Large intestine (tissue), 3 donors: ENCODE measurements at regions not wholly inside any gene's neighbourhood (a gene's known extent, or its start where the extent isn't known, plus 50 kb on each side); places are given as distances from the start of the nearest gene placed in this dataset.

Experiments
- DNase-seq, 2 donors: peaks; one replicate each; pipeline versions ENCODE4 v3.0.0 to v3.0.0-alpha.2; 2013
- H3K27ac ChIP-seq: one replicate; pipeline ENCODE4 v1.5.1; 2013; ENCODE audit warnings: low read length
- H3K27me3 ChIP-seq: 2 replicates; pipeline ENCODE4 v1.6.1; 2013; ENCODE audit warnings: low read length; ENCODE audit not compliant: control insufficient read depth, insufficient read depth
- H3K36me3 ChIP-seq: 2 replicates; pipeline ENCODE4 v1.6.1; 2013; ENCODE audit warnings: low read length; ENCODE audit not compliant: control insufficient read depth, insufficient read depth
- H3K4me1 ChIP-seq: one replicate; pipeline ENCODE4 v1.6.1; 2013; ENCODE audit warnings: low read length; ENCODE audit not compliant: control insufficient read depth, insufficient read depth
- H3K4me3 ChIP-seq: one replicate; pipeline ENCODE4 v1.5.1; 2013; ENCODE audit warnings: low read length
- H3K9me3 ChIP-seq: one replicate; pipeline ENCODE4 v1.6.1; 2013; ENCODE audit warnings: mild to moderate bottlenecking, low read depth, low read length, moderate library complexity; ENCODE audit not compliant: control insufficient read depth
- WGBS: methylation state at CpG from one replicate; pipeline ENCODE4 v1.1.5; 2013; ENCODE audit warnings: low lambda C conversion rate; ENCODE audit not compliant: insufficient coverage; 5-methylcytosine and 5-hydroxymethylcytosine counted together

- DNase-seq = no peak
- Histone ChIP-seq H3K4me1 (no peaks in the 10 kb centered on the region), H3K9me3 (no peaks in the 10 kb centered on the region), H3K36me3 (no peaks in the 10 kb centered on the region), H3K27me3 (peaks cover 20% of the 10 kb centered on the region), H3K4me3 (no peak overlapping the region), H3K27ac (no peak overlapping the region)
- no CpG with 5 or more reads among the region's 4 CpGs for WGBS
Measured at GRCh38 chr2:122663620-122664019, 908.2 kb downstream of the TSN start.

GRCh38 chr2:122669627-122670026 lies 914.2 kb downstream of the TSN start:
- Histone ChIP-seq H3K27me3 (no peaks in the 10 kb centered on the region), H3K9me3 (no peaks in the 10 kb centered on the region), H3K4me3 (no peak overlapping the region), H3K36me3 (no peaks in the 10 kb centered on the region), H3K4me1 (no peaks in the 10 kb centered on the region), H3K27ac (no peak overlapping the region)
- 100% methylated on average over 1 of the region's 2 CpGs for WGBS
- no peak for DNase-seq

- no peaks in the 10 kb centered on the region for H3K36me3 ChIP-seq
- H3K27ac ChIP-seq = no peak overlapping the region
- H3K9me3 ChIP-seq = no peaks in the 10 kb centered on the region
- H3K4me1 ChIP-seq = no peaks in the 10 kb centered on the region
- no peak overlapping the region for H3K4me3 ChIP-seq
- H3K27me3 ChIP-seq = no peaks in the 10 kb centered on the region
- no peak for DNase-seq
Measured at GRCh38 chr2:122670897-122671296, 915.4 kb downstream of the TSN start.

GRCh38 chr2:122680662-122681061 lies 925.2 kb downstream of the TSN start:
- no peak overlapping the region for H3K4me3 ChIP-seq
- no peaks in the 10 kb centered on the region for H3K27me3 ChIP-seq
- H3K27ac ChIP-seq = no peak overlapping the region
- no peaks in the 10 kb centered on the region for H3K4me1 ChIP-seq
- DNase-seq = no peak
- no peaks in the 10 kb centered on the region for H3K9me3 ChIP-seq
- H3K36me3 ChIP-seq = no peaks in the 10 kb centered on the region
- no CpG with 5 or more reads among the region's 4 CpGs for WGBS

- no CpG with 5 or more reads among the region's 1 CpG for WGBS
Measured at GRCh38 chr2:122681626-122682025, 926.2 kb downstream of the TSN start.

GRCh38 chr2:122682356-122682755 lies 926.9 kb downstream of the TSN start:
- Histone ChIP-seq H3K4me1 (no peaks in the 10 kb centered on the region), H3K27ac (no peak overlapping the region), H3K9me3 (no peaks in the 10 kb centered on the region), H3K27me3 (no peaks in the 10 kb centered on the region), H3K36me3 (no peaks in the 10 kb centered on the region), H3K4me3 (no peak overlapping the region)
- WGBS = no CpG with 5 or more reads among the region's 3 CpGs
- DNase-seq = no peak

More at GRCh38 chr2:122681626-122682025, 926.2 kb downstream of the TSN start:
- no peak overlapping the region for H3K27ac ChIP-seq
- no peaks in the 10 kb centered on the region for H3K27me3 ChIP-seq
- H3K4me3 ChIP-seq = no peak overlapping the region
- H3K9me3 ChIP-seq = no peaks in the 10 kb centered on the region
- no peak for DNase-seq
- H3K4me1 ChIP-seq = no peaks in the 10 kb centered on the region
- H3K36me3 ChIP-seq = no peaks in the 10 kb centered on the region

GRCh38 chr2:122683018-122683417 lies 927.6 kb downstream of the TSN start:
- no peak overlapping the region for H3K4me3 ChIP-seq
- no peak overlapping the region for H3K27ac ChIP-seq
- H3K9me3 ChIP-seq = no peaks in the 10 kb centered on the region
- H3K27me3 ChIP-seq = no peaks in the 10 kb centered on the region
- WGBS = no CpG with 5 or more reads among the region's 1 CpG
- H3K4me1 ChIP-seq = no peaks in the 10 kb centered on the region
- DNase-seq = no peak
- H3K36me3 ChIP-seq = no peaks in the 10 kb centered on the region

- DNase-seq = no peak
- H3K27ac ChIP-seq = no peak overlapping the region
- no peak overlapping the region for H3K4me3 ChIP-seq
- H3K36me3 ChIP-seq = no peaks in the 10 kb centered on the region
- H3K27me3 ChIP-seq = no peaks in the 10 kb centered on the region
- no peaks in the 10 kb centered on the region for H3K4me1 ChIP-seq
- WGBS = 89% methylated on average over 4 of the region's 4 CpGs
- H3K9me3 ChIP-seq = no peaks in the 10 kb centered on the region
Measured at GRCh38 chr2:122692400-122693083, 937.1 kb downstream of the TSN start.

GRCh38 chr2:122697415-122697814 lies 942.0 kb downstream of the TSN start:
- Histone ChIP-seq H3K36me3 (no peaks in the 10 kb centered on the region), H3K4me3 (no peak overlapping the region), H3K27me3 (no peaks in the 10 kb centered on the region), H3K4me1 (no peaks in the 10 kb centered on the region), H3K27ac (no peak overlapping the region), H3K9me3 (no peaks in the 10 kb centered on the region)
- no peak for DNase-seq
- WGBS = 80% methylated on average over 1 of the region's 1 CpG

- Histone ChIP-seq H3K27me3 (no peaks in the 10 kb centered on the region), H3K4me3 (no peak overlapping the region), H3K9me3 (no peaks in the 10 kb centered on the region), H3K4me1 (no peaks in the 10 kb centered on the region), H3K27ac (no peak overlapping the region), H3K36me3 (no peaks in the 10 kb centered on the region)
- no peak for DNase-seq
- WGBS = no CpG with 5 or more reads among the region's 1 CpG
Measured at GRCh38 chr2:122703676-122704075, 948.2 kb downstream of the TSN start.

- no peak overlapping the region for H3K4me3 ChIP-seq
- WGBS = no CpG with 5 or more reads among the region's 1 CpG
- no peak overlapping the region for H3K27ac ChIP-seq
- H3K27me3 ChIP-seq = no peaks in the 10 kb centered on the region
- H3K36me3 ChIP-seq = no peaks in the 10 kb centered on the region
- no peak for DNase-seq
- H3K9me3 ChIP-seq = no peaks in the 10 kb centered on the region
- no peaks in the 10 kb centered on the region for H3K4me1 ChIP-seq
Measured at GRCh38 chr2:122704109-122704563, 948.7 kb downstream of the TSN start.
